DMS114 treated with DMSO at 0.1 percent for 48 hours (cell line): ENCODE measurements at regions not wholly inside any gene's neighbourhood (a gene's known extent, or its start where the extent isn't known, plus 50 kb on each side); places are given as distances from the start of the nearest gene placed in this dataset.
A peak's percentile ranks its signal among the peaks of the same experiment; 100 is the strongest.
"Not testable (repeated sequence)": the region's sequence is repeated elsewhere in the genome, so short reads cannot be mapped to it uniquely, and the experiment has no call there.

Experiments used
- DNase-seq: peaks from one replicate; lab custom pipeline; 2025; ENCODE audit not compliant: unreplicated experiment; lab: John Stamatoyannopoulos, UW

DNA sequence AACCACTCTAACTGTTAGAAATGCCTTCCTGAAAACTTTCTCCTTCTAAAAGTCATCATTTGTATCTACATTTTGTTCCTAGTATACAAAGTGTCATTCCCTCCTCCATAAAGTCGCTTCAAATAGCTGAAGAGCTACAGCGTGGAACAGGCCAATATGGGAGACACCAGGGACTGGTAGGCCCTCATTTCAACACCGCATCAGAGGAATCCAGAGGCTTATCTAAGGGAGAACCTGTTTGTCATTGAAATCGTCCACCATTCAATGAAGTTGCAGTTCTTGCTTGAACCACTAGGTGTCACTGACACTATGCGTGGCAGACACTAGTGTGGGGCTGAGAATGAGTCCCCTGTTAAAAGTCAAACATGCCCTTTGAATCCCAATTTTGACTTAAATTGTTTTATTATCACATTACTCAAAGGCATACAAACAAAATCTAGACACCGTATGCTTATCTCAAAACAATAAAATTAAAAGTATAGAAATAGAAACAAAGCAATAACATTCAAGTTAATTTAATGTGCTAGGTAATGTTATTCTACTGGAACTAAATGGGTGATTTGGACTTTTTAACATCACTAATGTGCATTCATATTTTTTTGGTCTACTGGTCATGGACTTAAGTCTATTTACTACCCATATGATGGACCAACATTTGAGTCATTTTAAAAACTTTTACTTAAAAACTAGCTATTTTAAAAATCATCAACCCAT, 182.3 kb downstream of the FCRL5 start:
- peak; percentile 61 for DNase-seq

DNA sequence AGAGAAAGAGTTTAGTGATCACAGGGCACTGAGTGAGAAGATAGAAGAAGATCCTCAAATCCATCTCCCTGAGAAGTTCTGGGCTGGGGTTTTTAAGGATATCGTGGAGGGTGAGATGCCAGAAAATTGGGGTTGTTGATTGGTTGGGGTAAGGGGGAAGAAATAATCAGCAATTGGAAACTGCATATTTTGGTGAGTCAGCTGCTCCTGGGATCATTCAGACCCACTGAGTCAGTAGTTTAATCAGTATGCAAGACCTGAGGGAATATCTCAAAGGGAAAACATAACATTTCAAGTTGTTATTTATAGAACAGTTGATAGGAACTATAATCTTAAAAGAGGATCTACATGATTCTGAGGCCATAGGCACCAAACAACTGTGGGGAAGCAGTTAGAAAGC, 183.4 kb downstream of the FCRL5 start:
- DNase-seq: not testable (repeated sequence)

DNA sequence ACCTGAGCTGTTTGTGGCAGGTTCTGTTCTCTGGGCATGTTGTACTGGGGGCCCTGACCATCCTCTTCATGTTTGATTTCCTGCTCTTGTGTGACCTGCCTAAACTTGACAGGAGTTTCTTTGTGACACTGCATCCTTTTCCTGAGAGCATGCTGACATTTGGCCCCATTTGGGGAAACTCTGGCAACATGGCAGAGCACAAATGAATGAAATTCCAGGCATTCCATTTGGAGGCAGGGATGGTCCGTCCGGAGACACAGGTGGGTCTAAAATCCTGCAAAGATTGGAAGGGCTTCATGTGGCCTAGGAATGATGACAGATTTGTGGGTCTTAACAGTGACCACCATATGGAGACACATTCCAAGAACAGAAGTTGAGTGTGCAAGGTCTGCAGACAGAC, 184.0 kb downstream of the FCRL5 start:
- DNase-seq: no peak

DNA sequence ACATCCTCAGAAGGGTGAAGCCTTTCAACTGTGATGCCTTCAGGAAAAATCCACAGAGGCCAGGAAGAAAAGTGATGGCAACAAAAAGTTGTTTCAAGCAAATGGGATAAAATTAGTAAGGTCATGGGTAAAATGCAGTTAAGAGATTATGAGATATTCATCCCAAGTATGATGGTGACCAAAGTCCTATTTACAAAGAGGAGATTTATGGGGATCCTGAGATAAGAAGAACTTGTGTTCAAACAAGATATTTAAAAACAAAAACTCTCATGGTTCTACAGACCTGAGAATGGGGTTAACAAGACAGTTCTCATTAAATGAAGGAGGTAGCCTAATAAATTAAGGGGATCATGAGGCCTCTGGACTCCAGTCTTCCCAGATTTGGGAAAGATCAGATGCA, 184.4 kb downstream of the FCRL5 start:
- no peak for DNase-seq

DNA sequence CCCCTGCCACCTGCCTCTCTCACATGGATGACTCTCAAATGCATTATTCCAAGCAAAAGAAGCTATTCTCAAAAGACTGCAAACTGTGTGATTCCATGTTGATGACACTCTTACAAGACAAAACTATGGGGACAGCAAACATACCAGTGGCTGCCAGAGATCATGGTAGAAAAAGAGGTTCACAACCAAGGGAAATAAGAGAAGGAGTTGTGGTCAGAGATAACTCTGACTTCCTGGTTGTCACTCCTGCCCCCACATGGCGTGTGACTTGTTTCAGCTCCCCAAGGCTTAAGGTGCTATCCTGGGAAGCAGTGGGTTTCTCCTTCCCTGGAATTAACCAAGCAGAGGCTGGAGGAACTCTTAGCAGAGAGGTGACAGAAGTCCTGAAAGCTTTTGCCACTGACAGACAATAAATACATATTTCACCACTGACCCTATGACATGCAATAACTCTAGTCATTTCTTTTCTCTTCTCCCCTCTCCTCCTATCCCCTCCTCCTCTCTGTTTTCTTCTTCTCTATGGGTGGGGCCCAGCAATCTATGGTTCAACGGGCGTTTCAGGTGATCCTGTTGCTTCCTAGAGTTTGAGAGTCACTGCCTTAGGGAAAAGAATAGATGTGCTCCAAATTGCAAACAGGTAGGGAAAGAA, 185.1 kb downstream of the FCRL5 start:
- no peak for DNase-seq

DNA sequence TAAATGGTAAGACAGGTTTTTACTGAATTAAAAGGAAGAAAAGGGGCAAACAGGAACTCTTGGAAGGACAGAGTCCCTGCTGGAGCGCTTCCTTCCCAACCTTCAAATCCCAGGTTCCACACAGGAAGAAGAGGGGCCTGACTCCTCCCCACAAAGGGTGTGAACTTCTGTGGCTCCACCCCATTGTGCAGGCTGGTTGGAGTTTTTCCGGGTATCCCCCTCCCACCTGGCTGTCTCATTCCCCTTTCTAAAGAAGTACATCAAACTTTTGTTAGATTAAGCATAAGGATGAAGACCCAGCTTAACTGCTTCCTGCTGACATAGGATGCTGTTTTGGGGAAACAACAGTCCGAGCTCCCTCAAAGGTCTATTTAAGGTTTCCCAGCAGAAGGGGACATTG, 187.7 kb downstream of the FCRL5 start:
- no peak for DNase-seq

DNA sequence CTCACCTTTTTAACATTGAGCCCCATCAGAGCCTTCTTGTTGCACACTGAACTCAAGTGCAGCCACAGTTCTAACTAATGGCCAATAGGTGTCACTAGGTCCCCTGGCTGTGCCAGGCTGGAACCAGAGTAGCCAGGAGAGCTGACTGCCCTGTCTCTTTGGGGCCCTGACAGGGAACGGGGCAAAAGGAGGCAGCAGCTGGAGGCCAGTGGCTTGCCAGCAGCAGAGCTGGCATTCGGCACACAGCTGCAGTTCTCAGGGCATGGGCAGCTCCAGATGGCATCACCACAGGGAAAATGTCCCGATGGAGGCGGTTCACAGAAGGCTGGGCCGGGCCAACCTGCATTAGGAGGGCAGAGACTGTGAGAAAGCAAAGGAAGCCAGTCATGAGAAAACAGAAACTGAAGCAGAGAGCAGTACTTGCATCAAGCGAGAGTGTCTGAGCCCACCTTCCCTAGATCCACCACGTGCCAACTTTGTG, 188.6 kb downstream of the FCRL5 start:
- DNase-seq: peak; percentile 4

DNA sequence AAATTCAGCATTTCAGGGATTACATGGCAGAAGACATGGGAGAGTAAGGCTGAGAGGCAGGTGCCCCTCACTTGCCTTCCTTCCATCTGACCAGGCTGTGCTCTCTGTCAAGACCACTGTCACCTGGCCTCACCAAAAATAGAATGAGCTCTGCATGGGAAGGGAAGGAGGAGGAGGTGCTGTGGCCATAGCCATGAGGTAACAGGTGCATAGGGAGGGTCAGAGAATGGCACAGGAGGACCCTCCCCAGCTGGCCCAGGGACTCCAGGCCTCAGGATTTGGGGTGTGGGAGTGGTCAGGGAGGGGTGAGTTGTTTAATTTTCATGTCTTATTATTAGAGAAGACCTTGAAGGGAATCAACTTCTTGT, 192.3 kb downstream of the FCRL5 start:
- no peak for DNase-seq

DNA sequence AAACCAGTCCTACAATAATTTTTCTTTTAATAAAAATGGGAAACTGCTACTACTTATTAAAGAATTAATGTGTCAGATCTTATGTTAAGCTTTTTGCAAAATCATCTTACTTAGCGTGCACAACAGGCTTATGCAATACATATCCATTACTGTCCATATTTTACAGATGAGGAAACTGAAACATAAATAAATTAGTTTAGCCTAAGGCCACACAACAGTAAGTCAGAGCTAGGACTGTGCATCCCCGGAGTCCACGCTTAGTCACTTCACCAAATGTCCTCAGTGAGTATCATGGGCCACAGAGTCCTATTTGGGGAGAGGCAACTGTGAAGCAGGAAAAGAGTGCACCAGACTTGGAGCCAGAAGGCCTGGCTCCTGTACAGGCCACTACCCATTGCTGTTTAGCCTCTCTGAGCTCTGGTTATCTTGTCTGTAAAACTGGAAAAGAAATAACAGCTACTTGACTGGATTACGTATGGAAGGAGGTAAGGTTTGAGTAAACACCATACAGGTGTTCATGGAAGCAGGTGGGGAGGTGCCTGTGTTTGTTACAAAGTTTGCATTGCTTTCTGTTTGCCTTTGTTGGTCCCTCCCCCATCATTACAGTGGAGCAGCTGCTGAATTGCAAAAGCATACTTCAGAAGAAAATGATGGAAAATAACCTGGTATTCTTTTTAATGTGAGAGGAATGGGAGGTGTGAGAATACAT, 192.8 kb downstream of the FCRL5 start:
- no peak for DNase-seq

DNA sequence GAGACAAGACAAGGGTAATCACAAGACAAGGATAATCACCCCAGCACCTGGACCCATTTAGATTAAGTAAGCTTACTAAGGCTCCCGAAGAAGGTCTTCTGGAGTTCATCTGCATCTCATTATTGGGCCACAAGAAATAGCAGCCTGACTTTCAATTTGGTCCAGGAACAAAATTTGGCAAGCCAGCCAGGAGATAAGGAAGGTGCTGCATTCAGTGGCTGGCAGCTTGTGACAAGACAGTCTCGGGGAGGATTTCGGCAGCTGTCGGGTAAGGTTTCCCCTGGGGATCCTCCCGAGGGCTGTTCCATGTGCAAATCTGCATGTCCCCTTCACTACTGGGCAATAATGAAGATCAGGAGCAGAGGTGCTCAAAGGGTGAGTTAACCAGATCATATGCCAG, 195.2 kb downstream of the FCRL5 start:
- DNase-seq: no peak

DNA sequence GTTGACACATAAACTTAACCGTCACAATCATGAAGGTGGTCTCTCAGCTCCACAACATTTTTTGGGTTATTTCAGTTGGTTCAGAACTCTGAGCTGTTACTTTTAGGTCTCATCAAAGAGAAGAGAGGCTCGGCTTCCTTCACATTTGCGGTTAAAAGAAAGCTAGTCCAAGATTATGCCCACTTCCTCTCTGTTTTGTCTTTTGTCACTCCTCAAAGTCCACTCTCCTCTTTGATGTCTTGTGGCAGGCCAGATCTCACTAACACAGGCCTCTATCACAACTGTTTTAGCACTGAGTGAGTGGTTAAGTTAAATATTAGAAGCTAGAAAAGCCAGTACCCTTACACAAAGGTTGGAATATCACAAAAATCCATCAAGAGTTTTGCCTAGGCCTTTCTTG, 195.7 kb downstream of the FCRL5 start:
- no peak for DNase-seq

DNA sequence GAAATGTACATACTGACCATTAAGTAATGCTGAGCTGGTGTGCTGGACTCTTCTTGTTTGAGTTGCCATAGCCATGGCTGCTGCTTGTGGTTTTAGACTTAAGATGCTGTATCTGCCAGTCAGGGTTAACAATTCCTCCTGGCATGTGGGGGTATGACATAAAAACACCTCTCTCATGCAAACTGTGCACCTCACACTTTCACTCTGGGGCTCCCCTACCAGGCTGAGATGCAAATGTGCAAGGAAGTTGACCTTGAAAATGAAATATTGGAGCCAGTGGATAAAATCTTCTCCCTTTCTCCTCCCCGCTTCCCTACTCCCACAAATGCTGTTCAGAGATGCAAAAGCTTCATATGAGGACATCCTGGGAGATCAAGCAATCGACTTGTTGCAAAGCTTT, 198.8 kb downstream of the FCRL5 start:
- no peak for DNase-seq

DNA sequence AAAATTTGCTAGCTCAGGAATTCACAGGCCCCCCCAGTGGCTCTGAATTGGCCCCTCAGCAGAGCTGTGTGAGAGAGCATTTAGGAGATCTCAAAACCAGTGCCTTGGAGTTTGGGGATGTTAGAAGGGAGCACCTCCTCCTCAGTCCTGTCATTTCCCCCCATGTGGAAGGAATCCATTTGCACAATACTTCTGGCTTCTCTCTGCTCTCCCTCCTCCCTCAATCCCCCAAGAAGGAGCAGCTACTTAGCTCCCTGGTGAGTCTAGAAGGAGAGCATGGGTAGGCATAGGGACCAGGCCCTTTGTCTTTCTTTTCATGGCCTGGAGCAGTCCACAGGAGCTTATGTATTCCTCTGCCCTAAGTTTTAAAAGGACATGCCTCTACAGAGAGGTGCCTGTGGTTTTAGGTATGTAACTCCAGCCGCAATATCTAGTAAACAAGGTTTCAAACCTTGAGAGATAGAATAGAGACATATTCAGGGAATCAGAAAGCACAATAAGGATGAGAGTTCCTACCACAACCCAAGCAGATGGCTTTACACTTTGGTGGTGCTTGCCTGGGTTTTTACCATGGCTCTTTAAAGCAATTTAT, 199.4 kb downstream of the FCRL5 start:
- no peak for DNase-seq

DNA sequence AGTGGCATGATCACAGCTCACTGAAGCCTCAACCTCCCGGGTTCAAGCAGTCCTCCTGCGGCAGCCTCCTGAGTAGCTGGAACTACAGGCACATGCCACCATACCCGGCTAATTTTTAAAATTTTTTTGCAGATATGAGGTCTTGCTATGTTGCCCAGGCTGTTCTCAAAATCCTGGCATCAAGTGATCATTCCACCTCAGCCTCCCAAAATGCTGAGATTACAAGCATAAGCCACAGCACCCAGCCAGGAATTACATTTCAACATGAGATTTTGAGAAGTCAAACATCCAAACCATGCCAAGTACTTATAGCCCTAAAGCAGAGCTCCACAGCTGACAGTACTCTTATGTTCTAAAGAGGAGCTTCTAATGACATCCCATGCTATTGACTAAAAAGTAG, 200.1 kb downstream of the FCRL5 start:
- DNase-seq: no peak

DNA sequence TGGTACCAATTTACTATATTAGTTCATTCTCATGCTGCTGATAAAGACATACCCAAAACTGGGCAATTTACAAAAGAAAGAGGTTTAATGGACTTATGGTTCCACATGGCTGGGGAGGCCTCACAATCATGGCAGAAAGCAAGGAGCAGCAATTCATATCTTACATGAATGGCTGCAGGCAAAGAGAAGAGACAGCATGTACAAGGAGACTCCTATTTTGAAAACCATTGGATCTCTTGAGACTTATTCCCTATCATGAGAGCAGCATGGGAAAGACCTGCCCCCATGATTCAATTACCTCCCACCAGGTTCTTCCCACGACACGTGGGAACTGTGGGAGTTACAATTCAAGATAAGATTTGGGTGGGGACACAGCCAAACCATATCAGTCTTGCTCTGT, 200.5 kb downstream of the FCRL5 start:
- DNase-seq: not testable (repeated sequence)

DNA sequence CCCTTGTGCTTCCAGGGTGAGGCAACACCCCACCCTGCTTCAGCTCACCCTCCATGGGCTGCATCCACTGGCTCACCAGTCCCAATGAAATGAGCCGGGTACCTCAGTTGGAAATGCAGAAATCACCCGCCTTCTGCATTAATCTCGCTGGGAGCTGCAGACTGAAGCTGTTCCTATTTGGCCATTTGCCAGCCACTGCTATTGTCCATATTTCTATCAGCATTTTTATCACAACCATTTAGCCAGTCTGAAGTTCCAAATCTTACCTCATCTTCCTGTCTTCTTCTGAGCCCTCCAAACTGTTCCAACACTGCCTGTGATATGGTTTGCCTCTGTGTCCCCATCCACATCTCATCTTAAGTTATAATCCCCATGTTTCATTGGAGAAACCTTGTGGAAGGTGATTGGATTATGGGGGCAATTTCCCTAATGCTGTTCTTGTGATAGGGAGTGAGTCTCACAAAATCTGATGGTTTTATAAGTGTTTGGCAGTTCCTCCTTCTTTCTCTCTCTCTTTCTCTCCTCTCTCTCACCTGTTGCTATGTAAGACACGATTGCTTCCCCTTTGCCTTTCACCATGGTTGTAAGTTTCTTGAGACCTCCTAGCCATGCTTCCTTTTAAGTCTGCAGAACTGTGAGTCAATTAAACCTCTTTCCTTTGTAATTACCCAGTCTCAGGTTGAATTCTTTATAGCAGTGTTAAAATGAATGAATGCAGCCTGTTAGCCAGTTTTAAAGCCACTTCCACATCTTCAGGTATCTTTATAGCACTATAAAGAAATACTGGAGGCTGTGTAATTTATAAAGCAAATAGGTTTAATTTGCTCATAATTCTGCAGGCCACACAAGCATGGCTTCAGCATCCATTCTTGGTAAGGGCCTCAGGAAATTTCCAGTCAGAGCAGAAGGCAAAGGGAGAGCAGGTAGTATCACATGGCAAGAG, 203.5 kb downstream of the FCRL5 start:
- DNase-seq: no peak

DNA sequence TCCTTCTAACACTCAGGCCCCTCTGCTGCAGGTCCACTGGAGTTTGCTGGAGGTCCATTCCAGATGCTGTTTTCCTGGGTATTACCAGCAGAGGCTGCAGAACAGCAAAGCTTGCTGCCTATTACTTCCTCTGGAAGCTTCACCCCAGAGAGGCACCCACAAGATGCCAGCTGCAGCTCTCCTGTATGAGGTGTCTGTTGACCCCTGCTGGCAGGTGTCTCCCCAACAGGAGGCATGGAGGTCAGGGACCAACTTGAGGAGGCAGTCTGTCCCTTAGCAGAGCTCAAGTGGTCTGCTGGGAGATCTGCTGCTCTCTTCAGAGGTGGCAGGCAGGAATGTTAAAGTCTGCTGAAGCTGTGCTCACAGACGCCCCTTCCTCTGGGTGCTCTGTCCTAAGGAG, 204.8 kb downstream of the FCRL5 start:
- DNase-seq: no peak

DNA sequence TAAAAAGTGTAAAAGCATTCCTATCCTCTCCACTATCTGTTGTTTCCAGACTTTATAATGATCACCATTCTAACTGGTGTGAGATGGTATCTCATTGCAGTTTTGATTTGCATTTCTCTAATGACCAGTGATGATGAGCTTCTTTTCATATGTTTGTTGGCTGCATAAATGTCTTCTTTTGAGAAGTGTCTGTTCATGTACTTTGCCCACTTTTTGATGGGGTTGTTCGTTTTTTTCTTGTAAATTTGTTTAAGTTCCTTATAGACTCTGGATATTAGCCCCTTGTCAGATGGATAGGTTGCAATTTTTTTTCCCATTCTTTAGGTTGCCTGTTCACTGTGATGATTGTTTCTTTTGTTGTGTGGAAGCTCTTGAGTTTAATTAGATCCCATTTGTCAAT, 199.6 kb upstream of the ETV3 start:
- DNase-seq: not testable (repeated sequence)

DNA sequence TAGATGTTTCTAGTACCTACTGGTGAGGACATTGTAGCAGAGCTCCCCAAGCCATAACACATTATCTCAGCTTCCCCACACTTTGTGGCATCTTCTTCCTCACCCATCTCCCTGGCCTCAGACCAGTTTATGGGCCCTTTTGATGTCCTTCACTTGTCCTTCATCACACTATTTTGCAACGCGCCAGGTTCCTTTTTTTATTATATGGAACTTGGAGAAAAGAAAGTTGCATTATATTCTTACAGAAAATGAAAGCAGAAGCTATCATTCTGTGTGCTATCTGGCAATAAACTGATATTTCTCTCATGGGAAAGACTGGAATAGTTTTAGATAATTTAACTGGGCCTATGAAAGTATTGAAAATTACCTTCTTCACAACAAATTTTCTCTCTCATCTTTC, 196.9 kb upstream of the ETV3 start:
- DNase-seq: no peak

DNA sequence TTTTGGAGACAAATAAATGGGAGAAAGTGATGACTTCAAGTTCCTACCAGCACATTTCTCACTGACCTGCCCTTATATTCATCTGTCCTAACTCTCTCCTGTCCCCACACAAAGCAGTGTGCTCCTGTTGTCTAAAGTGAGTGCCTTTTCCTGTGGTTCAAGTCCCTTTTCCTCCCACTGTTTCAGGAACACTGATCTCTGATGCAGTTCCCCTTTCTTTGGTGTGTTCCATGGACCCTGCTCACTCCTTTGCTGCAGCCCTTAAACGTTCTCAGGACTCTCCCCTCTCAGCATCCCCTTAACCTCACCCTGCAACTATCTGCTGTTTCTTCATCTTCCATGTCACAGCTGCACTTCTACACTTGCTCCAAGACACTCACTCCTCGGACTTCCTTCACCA, 195.8 kb upstream of the ETV3 start:
- no peak for DNase-seq

DNA sequence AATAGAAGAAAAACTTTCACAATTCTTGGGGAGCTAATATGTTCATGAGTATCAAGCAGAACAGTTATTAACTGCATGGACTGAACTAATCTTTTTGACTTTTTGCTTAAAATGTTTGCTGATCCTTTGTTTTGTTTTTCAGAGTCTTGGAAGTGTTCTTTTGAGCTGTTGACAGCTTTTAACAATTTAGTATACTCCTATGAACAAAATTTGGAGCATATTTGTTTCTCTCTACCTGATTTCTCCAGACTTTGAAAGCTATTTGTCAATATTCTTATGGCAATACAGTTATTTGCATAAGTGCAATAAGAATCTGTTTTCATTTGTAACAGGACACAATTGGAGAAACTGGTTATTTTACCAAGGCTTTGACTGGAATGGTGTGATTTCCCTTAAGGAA, 192.0 kb upstream of the ETV3 start:
- DNase-seq: not testable (repeated sequence)
